Stimulated activated CD4-positive, alpha-beta T cell treated with anti-CD3 and anti-CD28 coated beads, Interleukin-15, amount 100 ng/mL, for 48 hours (primary cell): ENCODE measurements at regions not wholly inside any gene's neighbourhood (a gene's known extent, or its start where the extent isn't known, plus 50 kb on each side); places are given as distances from the start of the nearest gene placed in this dataset.

Experiments used
- DNase-seq, 2 donors: peaks; one replicate each; pipeline ENCODE4 v3.0.0-alpha.2; 2020; ENCODE audit warnings: low read depth in 2 of 2

DNA sequence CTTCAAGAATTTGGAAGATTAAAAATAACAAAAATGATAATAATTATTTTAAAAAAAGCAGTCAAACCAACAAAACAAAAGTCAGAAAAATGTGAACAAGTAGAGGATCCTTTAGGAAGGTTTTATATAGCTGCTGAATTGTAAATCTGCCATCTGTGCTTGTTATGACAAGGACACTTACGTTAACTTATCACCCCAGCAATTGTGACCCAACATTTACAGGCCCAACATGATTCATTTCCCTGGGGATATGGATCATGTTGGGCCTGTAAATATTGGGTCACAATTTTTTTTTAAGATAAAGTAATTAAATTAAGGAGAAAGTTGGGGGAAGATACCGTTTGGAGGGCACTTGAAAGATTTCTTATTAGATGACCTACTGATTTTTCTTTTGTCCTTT is 261.4 kb upstream of the HABP2 start:
- DNase-seq: no peak

DNA sequence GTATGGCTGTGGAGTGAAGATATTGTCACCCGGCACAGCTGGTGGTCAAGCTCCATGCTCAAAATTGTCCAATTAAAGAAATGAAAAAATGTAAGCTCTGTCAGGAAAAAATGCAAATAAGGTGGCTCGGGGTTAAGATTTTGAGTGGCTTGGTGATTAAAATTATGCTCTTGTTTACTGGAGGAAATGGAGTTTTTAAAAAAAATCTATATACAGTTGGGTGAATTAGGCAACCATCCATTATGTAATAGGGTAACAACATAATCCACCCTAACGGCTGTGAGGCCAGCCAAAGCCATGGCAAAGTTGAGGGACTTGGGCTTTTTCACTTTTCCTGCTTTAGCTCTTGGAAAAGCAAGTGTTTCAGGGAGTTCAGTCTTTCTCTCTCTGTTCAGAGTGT is 260.8 kb upstream of the HABP2 start:
- no peak for DNase-seq

DNA sequence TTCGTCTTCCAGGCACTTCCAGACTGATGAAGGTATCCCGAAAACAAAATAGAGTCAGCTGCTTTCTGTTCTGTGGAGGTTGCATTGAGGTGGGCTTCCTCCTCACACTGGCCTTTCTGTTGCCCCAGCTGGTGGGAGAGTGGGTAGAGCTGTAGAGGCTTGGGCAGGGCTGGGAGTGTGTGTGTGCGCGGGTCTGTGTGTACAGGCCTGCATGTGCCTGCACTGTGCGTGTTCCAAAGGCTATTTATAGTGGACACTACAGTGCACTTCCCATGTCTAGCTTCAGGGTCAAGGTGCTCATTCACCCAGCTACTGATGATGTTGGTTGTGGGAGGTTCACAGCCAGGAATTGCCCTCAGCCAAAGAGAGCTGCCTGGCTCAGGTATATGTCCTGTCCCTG is 260.1 kb upstream of the HABP2 start:
- no peak for DNase-seq

DNA sequence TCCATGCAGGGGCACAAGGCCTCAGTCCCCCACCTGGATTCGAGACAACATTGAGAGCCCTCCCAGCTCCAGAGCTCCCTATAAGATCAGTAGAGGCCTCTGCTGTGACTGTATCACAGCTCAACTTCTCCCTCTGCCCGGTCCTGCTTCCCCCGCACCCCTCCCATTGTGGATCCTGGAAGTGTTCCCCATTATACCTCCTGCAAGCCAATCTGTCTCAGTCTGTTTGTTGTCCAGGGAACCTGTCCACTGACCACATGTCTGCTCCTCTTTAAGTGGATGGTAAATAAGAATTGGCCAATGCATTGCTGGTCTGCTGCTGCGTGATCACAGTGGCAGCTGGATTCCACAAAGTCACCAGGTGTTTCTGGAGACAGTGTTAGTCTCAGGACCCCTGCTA is 259.7 kb upstream of the HABP2 start:
- DNase-seq: no peak

DNA sequence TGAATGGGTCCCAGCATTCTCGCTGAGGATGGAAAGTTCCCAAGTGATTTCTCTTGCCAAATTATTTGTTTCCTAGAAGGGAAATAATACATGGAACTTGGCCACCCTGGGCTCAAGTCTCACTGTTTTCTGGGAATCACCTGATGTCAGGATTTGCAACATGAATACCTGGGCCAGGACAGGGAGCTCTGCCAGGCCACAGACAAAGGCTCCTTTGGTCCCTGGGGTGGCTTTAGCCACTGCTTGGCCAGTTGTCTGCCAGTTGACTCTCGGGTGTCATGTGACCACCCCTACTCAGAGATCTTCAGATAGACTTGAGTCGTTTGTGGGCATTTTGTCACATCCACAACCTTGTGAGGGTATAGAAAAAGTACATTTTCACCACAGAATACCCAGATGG is 258.0 kb upstream of the HABP2 start:
- DNase-seq: no peak

DNA sequence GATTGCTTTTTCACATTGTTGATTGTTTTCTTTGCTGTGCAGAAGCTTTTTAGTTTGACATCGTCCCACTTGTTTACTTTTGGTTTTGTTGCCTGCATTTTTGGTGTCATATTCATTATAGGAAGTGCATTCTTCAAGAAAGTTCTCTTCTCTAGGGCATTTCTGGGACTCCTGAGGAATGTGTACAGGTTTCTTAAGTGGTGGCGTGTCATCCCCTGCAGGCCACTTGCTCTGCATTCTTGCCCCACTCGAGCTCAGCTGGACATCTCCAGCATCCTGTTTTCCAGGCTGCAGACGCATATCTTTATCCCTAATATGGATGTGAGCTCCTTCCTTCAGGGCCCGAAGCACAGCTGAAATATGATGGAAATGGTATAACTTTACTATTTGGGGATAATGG is 255.6 kb upstream of the HABP2 start:
- DNase-seq: no peak

DNA sequence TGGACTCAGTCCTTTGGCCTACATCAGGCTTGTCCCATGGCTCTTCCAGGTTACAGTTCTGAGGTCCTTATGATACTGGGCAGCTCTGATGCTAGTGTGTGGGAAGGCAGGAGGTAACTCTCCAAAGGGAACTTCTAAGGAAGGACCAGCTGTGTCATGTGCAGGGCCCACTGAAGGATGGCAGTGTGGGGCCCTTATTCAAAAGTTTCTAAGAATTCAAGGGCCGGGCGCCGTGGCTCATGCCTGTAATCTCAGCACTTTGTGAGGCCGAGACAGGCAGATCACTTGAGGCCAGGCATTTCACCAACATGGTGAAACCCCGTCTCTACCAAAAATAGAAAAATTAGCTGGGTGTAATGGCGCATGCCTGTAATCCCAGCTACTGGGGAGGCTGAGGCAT is 254.2 kb upstream of the HABP2 start:
- no peak for DNase-seq

DNA sequence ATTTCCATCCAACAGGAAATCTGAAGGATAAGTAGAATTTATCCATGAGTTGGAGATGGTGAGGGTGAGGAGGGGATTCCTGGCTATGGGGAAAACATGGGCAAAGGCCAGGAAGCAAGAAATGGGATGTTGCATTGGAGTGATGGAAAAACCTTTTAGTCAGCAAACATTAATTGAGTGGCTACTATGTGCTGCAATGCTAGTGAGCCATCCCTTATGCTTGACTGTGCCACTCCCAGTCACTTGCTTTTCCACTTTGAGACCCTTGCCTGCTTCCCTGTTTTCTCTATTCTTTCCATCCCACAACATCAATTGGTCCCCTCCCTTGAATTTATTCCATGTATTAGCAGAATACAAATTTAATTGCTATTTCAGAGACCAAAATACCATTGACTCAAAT is 252.7 kb upstream of the HABP2 start:
- DNase-seq: no peak

DNA sequence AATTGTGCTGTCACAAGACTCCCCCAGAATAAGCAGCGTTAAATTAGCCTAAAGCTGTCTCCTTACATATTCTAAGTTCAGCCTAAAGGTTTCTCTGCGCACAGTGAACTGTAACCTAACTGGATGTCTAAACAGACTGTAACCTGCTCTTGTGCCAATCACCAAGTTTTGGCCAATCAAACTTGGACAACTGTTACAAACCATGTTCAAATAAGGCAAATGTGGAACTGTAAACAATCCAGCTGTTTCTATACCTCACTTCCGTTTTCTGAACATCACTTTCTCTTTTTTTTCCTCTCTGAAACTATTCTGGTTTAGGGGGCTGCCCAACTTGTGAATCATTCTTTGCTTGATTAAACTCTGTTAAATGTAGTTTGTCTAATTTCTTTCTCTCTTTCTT is 252.2 kb upstream of the HABP2 start:
- no peak for DNase-seq

DNA sequence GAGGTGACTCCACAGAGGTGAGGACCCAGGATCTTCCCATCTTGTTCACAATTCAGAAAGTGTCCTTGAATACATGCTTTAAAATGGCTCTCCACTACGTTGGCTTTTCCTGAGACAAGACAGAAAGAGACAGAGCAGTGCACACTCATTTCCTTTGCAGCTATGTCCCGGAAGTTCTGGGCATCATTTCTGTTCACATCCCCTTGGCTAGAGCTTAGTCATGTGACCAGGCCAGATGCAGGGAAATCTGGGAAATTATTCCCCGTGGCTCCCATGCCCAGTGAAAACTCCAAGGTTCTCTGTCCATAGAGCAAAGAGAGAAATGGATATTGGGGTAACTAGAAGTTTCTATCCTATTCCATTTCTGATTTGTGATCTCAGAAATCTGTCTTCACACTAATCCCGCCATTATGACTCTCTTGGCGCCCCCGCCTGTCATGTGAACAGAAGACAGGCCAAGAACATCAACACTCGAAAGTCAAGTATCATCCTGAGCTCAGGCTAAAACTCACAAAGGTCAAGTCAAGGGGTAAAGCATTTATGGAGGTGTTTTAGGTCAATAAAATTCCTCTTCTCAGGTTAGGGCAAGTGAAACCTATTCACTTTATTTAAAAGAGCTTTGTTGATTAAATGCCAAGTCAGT is 251.4 kb upstream of the HABP2 start:
- DNase-seq: no peak

DNA sequence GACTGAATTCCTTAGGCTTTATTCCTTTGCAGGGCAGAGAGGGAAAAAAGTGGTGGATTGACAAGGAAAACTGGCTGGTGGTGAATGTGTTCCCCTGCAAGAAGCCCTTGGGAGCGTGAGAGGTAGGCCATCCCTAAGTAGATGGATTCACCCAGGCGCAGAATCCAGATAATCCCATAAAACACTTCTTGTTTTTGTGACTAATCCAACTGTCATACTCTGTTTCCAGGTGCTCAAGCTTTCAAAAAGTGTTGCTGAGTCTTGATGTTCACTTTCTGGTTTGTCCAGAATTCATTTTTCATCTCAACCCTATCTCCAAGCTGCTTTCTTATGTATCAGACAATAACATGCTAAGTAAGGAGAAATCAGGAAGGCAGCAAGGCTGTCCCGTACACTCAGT is 250.8 kb upstream of the HABP2 start:
- no peak for DNase-seq

DNA sequence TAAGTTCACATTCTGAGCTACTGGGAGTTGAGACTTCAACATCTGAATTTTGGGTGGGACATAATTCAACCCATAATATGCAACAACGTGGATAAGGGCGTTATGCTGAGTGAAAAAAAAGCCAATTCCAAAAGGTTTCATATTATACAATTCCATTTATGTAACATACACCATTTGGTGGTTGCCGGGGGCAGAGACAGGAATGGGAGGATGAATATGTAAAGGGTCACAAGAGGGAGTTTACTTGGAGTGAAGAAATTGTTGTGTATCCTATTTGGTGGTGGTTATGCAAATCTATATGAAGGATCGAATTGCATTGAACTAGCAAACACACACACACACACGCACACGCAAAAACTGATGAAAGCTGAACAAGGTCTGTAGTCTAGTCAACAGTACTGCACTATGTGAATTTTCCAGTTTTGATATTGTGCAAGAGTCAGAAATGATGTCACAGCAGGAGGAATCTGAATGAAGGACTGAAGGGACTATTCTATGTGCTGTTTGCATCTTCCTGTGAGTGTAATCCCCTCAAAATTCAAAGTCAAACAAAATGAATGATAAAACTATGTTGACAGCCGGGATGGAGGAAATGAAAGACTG is 249.2 kb upstream of the HABP2 start:
- no peak for DNase-seq

DNA sequence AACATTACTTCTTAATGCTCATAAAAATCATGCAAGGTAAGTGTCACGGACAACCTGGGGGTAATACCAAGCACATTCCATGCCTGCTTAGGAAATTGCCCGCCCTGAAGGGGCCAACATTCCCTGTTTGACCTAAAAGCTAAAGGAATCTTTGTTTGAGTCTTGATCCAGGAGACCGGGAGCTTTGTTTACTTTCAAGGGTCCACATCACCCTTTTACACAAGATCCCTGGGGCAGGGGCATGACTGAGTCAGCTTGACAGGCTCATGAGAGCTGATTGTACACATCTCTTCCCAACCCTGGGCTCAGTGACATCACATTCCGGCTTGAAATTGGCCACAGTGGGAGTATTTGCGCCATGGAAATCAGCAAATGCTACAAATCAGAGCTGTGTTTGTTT is 248.1 kb upstream of the HABP2 start:
- DNase-seq: no peak

DNA sequence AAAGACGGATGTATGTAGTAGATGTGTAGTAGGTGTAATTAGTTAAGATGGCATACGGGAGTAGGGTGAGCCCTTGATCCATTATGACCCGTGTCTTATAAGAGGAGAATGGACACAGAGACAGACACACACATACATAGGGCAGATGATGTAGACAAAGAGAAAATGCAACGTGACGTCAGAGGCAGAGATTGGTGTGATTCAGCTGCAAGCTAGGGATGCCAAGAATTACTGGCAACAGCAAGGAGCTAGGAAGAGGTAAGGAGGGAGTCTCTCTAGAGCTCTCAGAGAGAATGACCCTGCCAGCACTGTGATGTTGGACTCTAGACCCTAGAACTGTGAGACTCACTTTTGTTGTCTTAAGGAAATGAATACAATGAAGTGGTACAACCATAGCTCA is 247.0 kb upstream of the HABP2 start:
- no peak for DNase-seq

DNA sequence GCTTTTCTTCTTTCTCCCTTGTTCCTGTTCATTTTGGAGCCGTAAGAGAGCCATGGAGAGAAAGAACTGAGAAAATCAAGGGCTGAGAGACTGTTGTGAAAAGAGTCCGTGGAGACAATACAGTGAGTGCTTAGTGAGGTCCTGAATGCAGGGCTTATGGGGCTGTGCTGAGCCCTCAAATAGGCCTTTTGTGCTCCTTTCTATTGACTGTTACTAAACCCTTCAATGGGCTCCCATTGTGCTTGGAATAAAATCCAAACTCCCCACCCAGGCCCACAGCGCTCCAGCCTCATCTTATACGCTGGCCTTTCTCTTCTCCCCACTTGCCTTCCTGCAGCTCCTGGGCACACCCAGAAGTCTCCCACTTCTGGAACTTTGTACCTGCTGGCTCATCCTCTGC is 243.1 kb upstream of the HABP2 start:
- no peak for DNase-seq

DNA sequence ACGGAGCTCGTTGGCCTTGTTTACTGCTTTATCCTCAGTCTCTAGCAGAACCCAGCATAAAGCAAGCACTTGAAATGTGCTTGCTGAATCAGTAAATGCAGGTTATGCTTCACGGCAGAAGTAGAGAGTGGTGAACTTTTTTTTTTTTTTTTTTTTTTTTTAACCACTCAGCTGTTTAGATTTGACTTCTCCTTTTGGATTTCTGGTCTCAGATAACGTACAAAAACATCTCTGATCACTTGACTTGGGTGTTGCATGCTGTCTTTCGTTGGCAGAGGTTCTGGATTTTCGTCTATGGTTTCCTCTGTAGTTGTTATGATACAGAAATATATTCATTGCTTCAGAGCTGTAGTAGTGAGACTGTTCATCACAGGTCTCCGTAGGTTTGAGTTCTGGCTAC is 242.5 kb upstream of the HABP2 start:
- DNase-seq: no peak

DNA sequence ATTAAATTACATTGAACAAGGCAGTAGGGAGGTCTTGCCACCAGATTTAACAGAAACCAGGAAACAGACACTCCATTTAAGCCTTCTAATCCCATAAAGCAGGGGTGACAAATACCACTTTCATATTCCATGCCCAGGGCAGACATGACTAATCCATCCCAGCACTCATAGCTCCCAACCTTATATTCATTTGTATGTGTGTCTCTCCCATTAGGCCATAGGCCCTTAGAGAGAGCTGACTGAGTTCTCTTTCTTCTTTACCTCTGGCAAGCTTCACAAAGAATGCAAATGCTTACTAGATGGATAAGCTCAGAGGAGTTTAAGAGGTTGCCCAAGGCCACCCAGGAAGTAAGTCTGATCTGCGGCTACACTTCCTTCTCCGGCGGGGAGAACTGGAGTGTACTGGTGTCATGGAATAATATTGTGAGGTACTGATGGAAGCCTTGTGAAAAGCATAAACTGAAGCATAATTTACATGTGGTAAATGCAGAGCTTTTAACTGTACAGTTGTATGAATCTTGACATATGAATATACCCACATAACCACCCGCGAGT is 239.7 kb upstream of the HABP2 start:
- DNase-seq: no peak

DNA sequence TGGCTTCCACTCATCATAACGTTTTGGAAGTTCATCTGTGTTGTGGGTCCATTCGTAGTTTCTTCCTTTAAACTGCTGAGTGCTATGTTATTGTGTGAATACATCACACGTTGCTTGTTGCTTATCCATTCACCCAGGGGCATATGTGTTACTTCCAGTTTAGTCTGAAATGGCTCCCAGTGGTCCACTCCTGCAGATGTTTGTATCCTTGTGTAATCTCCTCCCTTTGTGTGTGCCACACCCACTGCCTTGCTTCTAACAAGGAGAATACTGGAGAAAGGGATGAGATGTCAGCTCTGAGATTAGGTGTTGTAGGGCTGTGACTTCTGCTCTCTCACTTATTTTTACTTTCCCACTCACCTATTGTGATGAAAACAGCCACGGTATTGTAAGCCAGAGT is 239.1 kb upstream of the HABP2 start:
- no peak for DNase-seq

DNA sequence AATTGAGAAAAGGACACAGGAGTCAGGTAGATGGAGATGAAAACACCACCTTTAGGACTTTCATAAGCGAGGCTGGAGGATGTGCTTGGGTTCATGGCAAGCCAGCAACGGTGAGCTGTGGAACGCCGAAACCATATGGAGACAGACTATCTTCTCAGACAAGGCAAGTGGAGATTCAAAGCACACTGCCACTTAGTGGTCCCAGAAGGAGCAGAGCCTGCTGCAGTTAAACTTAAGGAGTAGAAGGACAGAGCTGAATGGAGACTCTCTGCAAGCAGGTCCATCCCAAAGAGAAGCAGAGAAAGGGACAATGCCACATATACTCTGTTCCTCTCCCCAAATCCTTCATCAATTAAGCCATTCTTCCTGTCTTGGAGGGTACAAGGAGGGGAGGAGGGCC is 236.3 kb upstream of the HABP2 start:
- no peak for DNase-seq

DNA sequence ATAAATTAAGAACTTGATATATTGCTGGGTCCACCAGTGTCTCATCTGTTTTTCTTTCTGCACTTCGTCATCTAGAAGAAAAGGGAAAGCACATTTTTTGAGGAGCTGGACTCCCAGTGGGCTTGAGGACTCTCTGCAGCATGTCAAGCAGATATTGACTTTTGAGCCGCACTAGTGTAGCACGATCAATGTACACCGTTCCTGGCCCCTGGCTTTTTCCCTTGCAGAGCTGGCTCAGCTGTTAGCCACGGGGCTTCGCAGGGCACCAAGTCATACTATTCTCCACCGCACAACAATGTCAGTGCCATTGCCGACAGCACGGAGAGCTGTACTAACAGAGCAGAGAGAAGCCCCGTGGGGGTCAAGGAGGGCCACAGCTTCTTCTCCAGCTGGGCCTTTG is 235.4 kb upstream of the HABP2 start:
- DNase-seq: no peak

DNA sequence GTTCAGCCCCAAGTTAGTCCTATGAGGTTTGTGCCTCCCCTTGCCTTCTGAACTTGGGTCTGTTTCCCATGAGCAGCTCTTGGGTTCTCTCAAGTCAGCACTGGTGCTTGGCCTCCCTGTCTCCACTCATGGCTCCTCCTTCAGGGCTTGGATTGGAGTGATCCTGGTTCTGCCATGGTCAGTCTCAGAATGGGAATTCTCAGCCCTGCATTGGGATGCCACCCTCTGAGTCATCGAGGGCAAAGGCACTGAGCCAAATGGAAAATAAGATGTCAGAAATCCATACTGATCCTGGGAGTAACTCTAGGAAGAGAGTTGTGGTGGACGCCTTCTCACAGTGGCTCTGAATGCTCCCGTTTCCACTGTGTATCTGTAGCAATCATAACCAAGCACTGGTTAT is 233.4 kb upstream of the HABP2 start:
- DNase-seq: no peak

DNA sequence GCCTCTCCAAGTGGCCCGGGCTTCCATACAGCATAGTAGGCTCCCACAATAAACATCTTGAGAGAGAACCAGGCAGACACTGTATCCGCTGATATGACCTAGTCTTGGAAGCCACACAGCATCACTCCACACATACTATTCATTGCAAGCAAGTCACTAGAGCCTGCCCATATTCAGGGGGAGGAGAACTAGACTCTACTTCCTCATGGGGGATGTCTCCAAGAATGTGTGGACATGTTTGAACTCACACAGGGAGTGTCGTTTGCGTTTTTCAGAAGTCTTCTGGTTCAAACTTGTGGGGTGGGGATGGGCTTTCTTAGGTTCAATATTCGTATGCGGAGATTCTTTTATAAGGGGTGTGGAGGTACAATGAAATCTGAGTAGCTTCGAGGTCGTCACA is 232.6 kb upstream of the HABP2 start:
- no peak for DNase-seq

DNA sequence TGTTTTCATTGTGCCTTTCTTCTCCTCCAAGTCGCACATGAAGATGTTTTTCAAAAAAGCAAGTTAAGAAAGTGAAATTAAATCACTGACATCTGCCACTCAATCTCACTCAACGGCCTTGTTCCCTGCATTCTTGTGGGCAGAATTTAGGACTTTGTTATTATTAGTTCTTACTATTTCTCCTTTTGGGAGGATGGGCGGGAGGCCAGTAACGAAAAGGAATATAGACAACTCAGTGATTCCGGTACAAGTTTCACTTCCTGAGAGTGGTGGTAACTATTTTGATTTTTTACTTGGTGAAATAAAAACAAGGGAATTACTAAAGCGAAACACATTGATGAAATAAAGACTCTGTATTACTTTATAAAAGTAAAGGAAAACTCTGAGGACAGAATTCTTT is 231.9 kb upstream of the HABP2 start:
- no peak for DNase-seq

DNA sequence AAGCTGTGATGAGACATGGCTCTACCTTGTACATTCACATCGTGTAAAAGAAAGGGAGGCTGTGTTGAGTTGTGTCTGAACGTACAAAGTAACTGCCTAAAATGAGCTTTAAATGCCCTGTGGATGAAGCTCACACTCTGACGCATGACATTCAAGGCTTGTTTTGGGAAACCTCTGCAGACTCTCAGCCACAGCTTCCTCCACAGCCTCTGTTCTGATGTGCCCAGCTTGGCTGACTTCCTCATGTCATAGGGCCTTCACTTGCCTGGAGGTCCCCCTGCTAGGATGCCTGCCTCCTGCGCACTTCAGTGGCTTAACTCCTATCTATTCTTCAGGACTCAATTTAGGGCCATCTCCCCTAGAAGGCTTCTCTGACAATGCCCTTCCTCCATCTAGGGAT is 230.0 kb upstream of the HABP2 start:
- DNase-seq: no peak
